Activated CD4-positive, CD25-positive, alpha-beta regulatory T cell treated with anti-CD3 and anti-CD28 coated beads, Interleukin-2, amount 50 U/mL, for 24 hours (primary cell): ENCODE measurements at regions not wholly inside any gene's neighbourhood (a gene's known extent, or its start where the extent isn't known, plus 50 kb on each side); places are given as distances from the start of the nearest gene placed in this dataset.
"Not testable (repeated sequence)": the region's sequence is repeated elsewhere in the genome, so short reads cannot be mapped to it uniquely, and the experiment has no call there.

ENCODE experiments used
- ATAC-seq, 2 donors: fragments of 150-1000 bp; cut with Tn5 transposase; one replicate each; pipeline ENCODE4 v1.10.0; 2021; ENCODE audit warnings: mild to moderate bottlenecking in 1 of 2, moderate library complexity in 1 of 2

DNA sequence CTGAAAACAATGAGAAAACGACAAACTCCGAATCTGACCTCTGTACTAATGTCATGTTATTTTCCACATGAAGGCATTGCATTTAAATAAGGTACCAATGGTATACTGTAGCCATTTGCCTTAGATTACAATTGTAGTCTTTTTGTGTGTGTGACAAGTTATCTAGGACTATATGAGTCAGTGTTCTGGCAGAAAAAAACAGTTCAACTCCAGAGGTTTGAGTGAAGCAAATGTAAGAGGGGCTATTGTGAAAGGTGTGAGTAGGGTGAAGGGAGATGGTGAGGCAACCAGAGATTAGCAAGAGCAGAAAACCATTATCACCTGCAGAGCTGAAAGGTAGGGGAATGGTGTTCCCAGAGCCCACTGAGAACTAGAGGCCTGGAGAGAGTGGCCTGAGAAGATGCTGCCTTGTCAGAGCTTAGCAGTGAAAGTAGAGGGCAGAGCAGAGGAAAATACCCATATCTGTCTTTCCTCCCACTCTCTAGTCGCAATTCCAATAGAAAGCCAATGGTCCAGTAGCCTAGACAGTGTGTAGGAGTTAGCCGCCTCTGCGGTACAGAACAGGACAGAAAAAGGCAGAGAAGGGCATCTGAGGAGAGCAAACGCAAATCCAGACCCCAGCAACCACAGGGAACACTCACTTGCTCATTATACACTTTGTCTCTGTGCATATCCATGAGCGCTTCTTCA lies 112.2 kb downstream of the DYRK2 start:
- no peak for ATAC-seq

DNA sequence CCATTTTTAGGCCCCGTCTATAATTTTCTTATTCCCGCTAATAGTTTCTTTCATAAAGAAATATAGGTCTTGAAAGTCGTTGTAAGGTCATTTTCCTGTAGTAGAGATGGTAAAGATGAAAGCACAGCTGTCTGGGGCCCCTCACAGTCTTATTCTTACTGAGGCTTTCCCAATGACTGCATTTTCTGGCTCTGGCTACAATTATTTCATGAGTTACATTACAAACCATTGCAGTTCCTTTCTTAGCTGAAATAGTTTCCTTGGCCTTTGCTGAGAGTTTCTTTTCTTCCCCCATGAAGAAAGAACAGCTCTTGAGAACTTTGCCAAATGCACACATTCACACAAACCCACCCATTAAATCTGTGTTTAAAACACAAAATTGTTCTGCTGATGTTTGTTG lies 113.0 kb downstream of the DYRK2 start:
- ATAC-seq = no peak

GRCh38 chr12:67764055-67764454 lies 115.5 kb downstream of the DYRK2 start:
- no peak for ATAC-seq

DNA sequence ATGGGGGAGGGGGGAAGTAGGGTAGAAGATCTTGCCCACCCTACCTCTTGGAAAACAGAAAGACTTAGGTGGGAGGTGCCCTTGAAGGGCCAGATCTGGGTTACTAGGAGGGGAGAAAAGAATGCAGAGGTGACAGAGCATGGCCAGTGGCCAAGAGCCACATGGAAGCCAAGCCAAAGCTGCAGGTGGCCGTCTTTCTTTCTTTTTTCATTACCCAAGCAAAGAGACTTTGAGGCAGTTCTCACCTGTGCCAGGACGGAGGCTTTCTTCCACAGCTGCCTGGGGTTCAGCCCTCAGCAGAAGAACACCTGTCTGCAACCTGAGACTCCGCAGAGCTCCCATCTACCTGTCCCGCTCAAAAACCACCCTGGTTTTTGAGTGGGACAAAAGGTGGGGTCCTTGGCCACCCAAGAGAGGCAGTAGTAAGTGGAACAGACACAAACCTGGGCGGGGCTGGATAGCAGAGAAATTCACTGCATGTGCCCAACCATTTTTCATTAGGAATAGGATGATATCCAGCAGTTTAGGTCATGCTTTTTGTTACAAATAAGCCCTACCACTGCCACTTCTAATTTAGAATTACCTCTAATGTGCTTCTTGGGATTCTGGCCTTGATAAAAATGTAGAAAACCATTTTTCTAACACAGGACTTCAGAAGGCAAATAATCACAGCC lies 116.5 kb downstream of the DYRK2 start:
- ATAC-seq = no peak

DNA sequence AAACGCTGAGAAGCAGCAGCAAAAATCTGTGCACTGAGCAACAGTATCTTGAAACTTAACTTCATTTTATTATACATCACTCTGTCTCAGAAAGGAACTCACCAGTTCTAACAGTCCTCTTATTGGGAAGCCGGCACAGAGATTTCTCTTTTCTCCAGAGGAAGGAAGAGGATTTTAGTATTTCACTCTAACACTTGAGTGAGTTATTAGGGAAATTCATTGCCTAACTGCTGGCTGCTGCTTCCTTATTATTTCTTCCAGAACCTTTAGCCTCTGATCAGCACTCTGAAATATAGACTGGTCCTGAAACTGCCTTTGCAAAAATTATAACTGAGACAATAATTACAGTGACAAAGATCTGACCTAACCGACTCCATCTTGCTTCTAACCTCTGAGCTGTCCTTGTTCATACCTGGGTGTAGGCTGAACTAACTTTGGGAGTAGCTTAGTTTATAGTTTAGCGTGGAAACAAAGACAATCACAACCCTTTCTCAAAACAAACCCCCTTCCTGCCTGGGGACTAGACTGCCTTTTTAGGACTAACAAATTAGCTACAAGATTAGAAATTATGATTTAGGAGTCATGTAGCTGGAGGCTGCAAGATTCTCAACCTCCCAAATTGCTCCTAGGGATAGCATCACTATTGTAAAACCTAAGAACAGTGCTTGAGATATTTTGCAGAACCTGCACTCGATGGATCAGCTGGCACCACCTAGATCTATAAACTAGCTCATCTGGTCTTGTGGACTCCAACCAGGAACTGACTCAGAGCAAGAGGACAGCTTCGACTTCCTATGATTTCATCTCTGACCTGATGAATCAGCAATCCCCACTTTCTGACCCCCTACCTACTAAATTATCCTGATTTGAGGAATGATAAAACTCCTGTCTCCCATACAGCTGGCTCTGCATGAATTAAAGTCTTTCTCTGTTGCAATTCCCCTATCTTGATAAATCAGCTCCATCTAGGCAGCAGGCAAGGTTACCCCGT lies 117.5 kb downstream of the DYRK2 start:
- no peak for ATAC-seq

- ATAC-seq = no peak
Observed at GRCh38 chr12:67772267-67773169, 124.0 kb downstream of the DYRK2 start.

DNA sequence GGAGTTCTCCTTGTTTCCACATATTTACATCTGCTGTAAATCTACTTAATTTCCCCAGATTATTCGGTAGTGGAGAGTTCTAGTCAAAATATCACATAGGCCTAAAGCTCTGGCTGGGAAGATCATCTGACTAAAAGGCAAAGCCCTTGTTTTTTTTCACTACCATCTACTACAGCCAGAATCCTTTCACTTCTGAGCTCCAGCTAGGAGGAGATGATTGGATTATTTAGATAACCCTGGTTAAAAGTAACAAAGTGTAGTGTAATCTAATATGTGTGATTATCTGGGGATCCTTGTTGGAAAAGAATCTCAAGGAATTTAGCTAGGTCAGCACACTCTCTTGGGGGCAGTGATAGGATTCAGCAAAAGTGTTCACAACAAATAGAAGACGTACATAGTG lies 125.4 kb downstream of the DYRK2 start:
- ATAC-seq = no peak

- ATAC-seq = no peak
Observed at GRCh38 chr12:67774983-67775587, 126.5 kb downstream of the DYRK2 start.

DNA sequence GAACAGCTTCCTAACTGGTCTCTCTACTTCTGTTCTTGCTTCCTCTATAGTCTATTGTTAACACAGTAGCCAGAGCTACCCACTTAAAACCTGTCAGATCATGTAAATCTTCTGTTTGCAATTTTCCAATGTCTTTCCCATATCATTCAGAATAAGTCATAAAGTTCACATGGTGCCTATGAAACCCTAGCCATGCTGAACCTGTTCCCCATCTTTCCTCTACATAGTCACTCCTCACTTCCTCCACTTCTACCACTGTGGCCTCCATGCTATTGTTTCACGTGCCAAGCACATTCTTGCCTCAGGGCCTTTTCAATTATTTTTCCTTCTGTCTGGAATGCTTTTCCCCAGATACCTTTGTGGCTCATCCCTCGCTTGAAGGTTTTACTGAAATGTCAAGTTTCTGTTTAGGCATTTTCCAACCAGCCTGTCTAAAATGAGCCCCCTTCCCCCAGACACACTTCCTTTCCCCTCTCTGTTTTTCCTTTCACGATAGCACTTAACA lies 132.1 kb downstream of the DYRK2 start:
- ATAC-seq = no peak

GRCh38 chr12:67782573-67782972 lies 134.0 kb downstream of the DYRK2 start:
- no peak for ATAC-seq

DNA sequence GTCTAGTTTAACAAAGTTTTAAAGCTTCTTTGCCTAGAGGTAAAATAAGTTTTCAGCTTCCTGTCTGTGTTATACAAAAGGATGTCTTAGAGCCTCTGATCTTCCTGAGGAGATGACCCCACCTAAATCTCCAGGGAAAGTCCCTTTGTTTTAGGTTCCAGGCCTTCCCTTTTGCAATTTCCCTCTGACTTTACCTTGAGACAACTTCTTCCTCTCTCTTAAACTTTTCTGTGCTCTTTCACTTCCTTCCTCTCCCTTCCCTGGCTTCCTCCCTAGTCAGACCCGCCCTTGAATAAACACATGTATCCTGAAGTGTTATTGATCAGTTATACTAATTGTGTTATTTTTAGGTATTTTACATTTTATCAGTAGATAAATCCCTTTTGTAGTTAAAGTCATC lies 134.8 kb downstream of the DYRK2 start:
- ATAC-seq = no peak

GRCh38 chr12:67784831-67785230 lies 136.3 kb downstream of the DYRK2 start:
- ATAC-seq = no peak

DNA sequence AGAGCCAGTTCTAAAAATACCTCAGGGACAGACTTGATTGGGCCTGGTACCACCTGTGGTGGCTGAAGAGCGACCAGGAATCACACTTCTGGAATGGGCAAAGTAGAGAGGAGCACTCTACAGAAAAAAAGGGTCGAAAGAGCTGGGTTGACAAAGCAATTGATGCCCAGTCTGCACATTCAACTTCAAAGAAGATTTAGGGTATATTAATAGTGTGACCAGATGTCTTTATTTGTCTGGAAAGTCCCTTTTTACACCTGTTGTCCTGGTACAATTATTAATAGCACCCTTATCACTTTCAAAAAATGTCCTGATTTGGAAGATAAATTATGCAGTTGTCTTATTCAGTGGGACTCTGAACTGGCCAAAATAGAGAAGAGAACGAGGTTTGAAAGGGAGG lies 137.5 kb downstream of the DYRK2 start:
- ATAC-seq = no peak

DNA sequence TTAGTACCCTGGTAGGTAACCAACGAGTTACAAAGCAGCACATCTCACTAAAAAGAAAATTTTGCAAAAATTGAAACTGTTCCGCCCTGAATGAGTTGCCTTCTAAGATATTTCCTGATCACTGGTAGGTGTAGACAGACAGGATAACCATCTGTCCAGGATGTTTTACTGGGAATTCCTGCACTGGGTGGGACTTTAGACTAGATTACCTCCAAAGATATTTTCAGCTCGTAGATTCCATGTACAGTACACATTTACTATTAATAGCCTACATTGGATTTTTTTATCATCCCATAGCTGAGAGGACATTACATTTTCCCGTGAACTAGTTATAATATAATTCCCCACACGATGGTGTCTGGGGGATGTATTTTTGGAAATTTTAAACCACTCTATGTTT lies 139.6 kb downstream of the DYRK2 start:
- no peak for ATAC-seq

GRCh38 chr12:67789266-67789665 lies 140.7 kb downstream of the DYRK2 start:
- no peak for ATAC-seq

GRCh38 chr12:67790660-67791059 lies 142.1 kb downstream of the DYRK2 start:
- no peak for ATAC-seq

DNA sequence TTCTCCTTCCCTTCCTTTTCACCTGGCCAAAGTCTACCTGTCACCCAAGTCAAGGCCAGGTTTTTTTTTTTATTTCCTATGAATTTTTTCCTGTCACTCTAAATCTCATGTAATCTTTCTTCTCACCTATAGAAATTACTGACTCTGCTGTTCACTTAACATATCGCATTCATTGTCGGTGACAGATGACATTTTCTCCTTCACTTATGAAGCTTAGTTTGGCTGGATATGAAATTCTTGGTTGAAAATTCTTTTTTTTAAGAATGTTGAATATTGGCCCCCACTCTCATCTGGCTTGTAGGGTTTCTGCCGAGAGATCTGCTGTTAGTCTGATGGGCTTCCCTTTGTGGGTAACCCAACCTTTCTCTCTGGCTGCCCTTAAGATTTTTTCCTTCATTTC lies 142.8 kb downstream of the DYRK2 start:
- ATAC-seq = not testable (repeated sequence)

DNA sequence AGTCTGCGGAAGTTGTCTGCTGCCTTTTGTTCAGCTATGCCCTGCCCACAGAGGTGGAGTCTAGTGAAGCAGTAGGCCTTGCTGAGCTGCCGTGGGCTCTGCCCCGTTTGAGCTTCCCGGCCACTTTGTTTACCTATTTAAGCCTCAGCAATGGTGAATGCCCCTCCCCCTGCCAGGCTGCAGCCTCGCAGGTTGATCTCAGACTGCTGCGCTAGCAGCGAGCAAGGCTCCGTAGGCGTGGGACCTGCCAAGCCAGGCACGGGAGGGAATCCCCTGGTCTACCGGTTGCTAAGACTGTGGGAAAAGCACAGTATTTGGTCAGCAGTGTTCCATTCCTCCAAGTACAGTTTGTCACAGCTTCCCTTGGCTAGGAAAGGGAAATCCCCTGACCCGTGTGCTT lies 143.6 kb downstream of the DYRK2 start:
- ATAC-seq = no peak

GRCh38 chr12:67794161-67794560 lies 145.6 kb downstream of the DYRK2 start:
- ATAC-seq = no peak

DNA sequence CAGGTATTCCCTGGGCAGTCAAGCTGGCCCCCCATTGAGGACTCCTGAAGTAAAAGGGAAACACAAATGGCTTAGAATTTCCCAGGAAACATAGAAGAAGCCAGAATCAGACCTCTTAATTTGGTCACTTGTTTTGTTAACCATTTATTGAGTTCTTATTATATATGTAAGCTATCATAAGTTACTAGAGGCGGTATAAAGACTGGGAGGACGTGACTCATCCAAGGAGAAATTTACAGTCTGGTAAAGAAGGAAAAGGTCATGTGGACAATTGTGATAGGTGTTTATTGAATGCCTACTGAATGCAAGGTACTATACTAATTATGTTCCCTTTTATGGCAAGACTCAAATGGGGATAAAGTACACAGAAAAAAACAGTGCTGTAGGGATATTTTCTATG lies 146.7 kb downstream of the DYRK2 start:
- ATAC-seq = no peak

- ATAC-seq = no peak
Observed at GRCh38 chr12:67797185-67797741, 148.7 kb downstream of the DYRK2 start.
